GM12873 (cell line): ENCODE measurements at regions not wholly inside any gene's neighbourhood (a gene's known extent, or its start where the extent isn't known, plus 50 kb on each side); places are given as distances from the start of the nearest gene placed in this dataset.

Experiments
- TF ChIP-seq, protein P1 (sequence below): IDR thresholded peaks from 2 replicates; pipeline ENCODE4 v1.5.1; 2012; ENCODE audit warnings: low read depth, mild to moderate bottlenecking, moderate library complexity, low read length, control low read depth; ENCODE audit not compliant: insufficient read depth; ENCODE audit errors: missing control alignments

- TF ChIP-seq, protein P1, sequence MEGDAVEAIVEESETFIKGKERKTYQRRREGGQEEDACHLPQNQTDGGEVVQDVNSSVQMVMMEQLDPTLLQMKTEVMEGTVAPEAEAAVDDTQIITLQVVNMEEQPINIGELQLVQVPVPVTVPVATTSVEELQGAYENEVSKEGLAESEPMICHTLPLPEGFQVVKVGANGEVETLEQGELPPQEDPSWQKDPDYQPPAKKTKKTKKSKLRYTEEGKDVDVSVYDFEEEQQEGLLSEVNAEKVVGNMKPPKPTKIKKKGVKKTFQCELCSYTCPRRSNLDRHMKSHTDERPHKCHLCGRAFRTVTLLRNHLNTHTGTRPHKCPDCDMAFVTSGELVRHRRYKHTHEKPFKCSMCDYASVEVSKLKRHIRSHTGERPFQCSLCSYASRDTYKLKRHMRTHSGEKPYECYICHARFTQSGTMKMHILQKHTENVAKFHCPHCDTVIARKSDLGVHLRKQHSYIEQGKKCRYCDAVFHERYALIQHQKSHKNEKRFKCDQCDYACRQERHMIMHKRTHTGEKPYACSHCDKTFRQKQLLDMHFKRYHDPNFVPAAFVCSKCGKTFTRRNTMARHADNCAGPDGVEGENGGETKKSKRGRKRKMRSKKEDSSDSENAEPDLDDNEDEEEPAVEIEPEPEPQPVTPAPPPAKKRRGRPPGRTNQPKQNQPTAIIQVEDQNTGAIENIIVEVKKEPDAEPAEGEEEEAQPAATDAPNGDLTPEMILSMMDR = no peak
Measured at GRCh38 chr21:41593051-41593759, 85.2 kb upstream of the TMPRSS2 start.

DNA sequence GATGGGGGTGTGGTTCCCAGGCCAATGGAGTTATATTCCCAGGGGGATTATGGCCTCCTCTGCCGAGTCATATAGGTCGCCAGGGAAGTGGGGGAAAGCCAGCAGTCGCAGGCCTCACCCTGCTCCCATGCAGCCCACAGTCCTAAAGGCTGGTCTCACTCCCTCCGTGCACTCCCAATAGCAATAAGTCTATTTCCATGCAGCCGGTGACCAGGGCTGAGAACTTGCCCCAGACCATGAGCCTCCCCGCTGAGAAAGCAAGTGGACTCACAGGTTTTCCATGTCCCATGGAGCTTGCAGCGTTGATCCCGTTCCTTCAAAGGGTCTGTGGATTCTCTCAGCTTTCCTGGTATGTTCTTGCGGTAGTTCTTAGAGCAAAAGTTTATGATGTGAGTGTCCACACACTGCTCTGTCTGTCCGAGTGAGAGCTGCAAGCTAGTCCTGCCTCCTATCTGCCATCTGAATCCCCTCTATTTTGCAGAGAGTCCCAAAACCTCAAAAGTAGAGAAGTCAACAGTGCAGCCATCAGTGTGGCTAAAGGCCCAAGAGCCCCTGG is 81.7 kb upstream of the TMPRSS2 start:
- TF ChIP-seq, protein P1 = no peak

DNA sequence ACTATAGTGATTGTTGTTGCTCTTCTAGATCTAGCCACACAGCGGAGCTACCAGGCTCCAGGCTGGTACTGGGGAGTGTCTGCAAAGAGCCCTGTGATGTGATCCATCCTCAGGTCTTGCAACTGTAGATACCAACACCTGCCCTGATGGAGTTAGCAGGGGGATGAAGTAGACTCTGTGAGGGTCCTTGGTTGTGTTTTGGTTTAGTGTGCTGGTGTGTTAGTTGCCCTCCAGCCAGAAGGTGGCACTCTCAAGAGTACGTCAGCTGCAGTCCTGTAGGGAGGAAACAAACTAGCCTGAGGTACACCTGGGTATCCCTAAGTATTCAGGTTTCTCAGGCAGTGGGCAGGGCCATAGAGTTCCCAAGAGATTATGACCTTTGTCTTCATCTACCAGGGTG is 81.2 kb upstream of the TMPRSS2 start:
- TF ChIP-seq, protein P1 = peak; percentile 35

GRCh38 chr21:41585199-41585994 is 77.4 kb upstream of the TMPRSS2 start:
- TF ChIP-seq, protein P1 = no peak

- TF ChIP-seq, protein P1 = no peak
Measured at GRCh38 chr21:41584603-41585176, 76.7 kb upstream of the TMPRSS2 start.

DNA sequence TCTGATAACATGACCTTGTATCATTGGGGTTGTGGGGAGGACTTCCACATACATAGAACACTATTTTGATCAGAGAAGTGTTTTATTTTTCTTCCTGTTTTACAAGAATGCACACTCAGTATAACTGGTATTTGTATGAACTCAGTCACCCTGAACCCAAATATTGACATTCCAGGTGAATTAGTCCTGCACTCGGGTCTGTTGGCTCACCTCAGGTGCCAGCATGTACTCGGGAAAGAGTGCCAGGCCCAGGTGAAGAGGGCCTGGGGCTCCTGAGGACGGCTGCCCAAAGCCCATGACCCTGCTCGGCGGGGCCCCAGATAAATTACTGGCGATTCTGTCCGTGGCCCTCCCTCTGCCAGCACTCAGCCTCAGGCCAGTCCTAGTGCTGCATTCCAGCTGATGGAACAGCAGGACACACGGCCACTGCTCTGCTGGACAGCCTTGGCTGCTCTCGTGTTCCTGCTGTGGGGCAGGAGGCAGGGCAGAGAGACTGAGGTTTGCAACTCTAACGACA is 75.4 kb upstream of the TMPRSS2 start:
- TF ChIP-seq, protein P1 = no peak

- TF ChIP-seq, protein P1 = no peak
Measured at GRCh38 chr21:41582866-41583265, 74.9 kb upstream of the TMPRSS2 start.
